Mesenchymal stem cell (in vitro differentiated cells and primary cell): ENCODE measurements at regions not wholly inside any gene's neighbourhood (a gene's known extent, or its start where the extent isn't known, plus 50 kb on each side); places are given as distances from the start of the nearest gene placed in this dataset.

Experiments used
- DNase-seq: peaks from one replicate; pipeline ENCODE4 v3.0.0-alpha.2; 2013
- H2AFZ ChIP-seq: one replicate; pipeline ENCODE4 v1.6.1; 2013; ENCODE audit warnings: low read depth, mild to moderate bottlenecking, control low read depth, inconsistent platforms, low read length, moderate library complexity
- H2AK5ac ChIP-seq: 2 replicates; pipeline ENCODE4 v1.6.1; 2013; ENCODE audit warnings: low read length, moderate library complexity, mild to moderate bottlenecking, inconsistent platforms; ENCODE audit not compliant: severe bottlenecking
- H2BK120ac ChIP-seq: one replicate; pipeline ENCODE4 v1.6.1; 2013; ENCODE audit warnings: low read depth, mild to moderate bottlenecking, inconsistent platforms, low read length, moderate library complexity
- H2BK12ac ChIP-seq, 2 experiments: one replicate each; pipeline ENCODE4 v1.6.1; 2013; ENCODE audit warnings: inconsistent platforms in 2 of 2, low read length in 2 of 2, mild to moderate bottlenecking in 2 of 2, moderate library complexity in 2 of 2, control low read depth in 1 of 2
- H2BK15ac ChIP-seq: one replicate; pipeline ENCODE4 v1.6.1; 2013; ENCODE audit warnings: mild to moderate bottlenecking, low read depth, inconsistent platforms; ENCODE audit not compliant: poor library complexity, severe bottlenecking
- H2BK5ac ChIP-seq: 2 replicates; pipeline ENCODE4 v1.6.1; 2013; ENCODE audit warnings: low read depth, mild to moderate bottlenecking, low read length, control low read depth, inconsistent platforms; ENCODE audit not compliant: poor library complexity, severe bottlenecking
- H3K14ac ChIP-seq, 2 experiments: one replicate each; pipeline ENCODE4 v1.6.1; 2013; ENCODE audit warnings: inconsistent platforms in 2 of 2, low read length in 2 of 2, control low read depth in 1 of 2, mild to moderate bottlenecking in 1 of 2, moderate library complexity in 1 of 2
- H3K18ac ChIP-seq, 2 experiments: one replicate each; pipeline ENCODE4 v1.6.1; 2013; ENCODE audit warnings: inconsistent platforms in 2 of 2, low read length in 2 of 2, control low read depth in 1 of 2, low read depth in 1 of 2, mild to moderate bottlenecking in 1 of 2
- H3K23ac ChIP-seq, 2 experiments: one replicate each; pipeline ENCODE4 v1.6.1; 2013; ENCODE audit warnings: inconsistent platforms in 2 of 2, low read length in 2 of 2, mild to moderate bottlenecking in 2 of 2, moderate library complexity in 2 of 2, control low read depth in 1 of 2
- H3K27ac ChIP-seq: 2 replicates; pipeline ENCODE4 v1.5.1; 2013; ENCODE audit warnings: mild to moderate bottlenecking, moderate library complexity, low read length, control low read depth, inconsistent platforms; ENCODE audit not compliant: poor library complexity, severe bottlenecking
- H3K27me3 ChIP-seq, 2 experiments: 2 replicates each; pipeline versions ENCODE4 v1.6.1 to v1.7.0; 2013; ENCODE audit warnings: low read length in 2 of 2, mild to moderate bottlenecking in 2 of 2, moderate library complexity in 2 of 2, control low read depth in 1 of 2, inconsistent platforms in 1 of 2; ENCODE audit not compliant: control insufficient read depth in 1 of 2, insufficient read depth in 1 of 2
- H3K36me3 ChIP-seq, 2 experiments: 2 replicates each; pipeline versions ENCODE4 v1.6.1 to v1.7.0; 2013; ENCODE audit warnings: low read length in 2 of 2, control low read depth in 1 of 2, inconsistent platforms in 1 of 2, low read depth in 1 of 2, mild to moderate bottlenecking in 1 of 2; ENCODE audit not compliant: insufficient read depth in 2 of 2, control insufficient read depth in 1 of 2
- H3K4ac ChIP-seq, 2 experiments: one replicate each; pipeline ENCODE4 v1.6.1; 2013; ENCODE audit warnings: inconsistent platforms in 2 of 2, low read length in 2 of 2, mild to moderate bottlenecking in 2 of 2, moderate library complexity in 2 of 2, control low read depth in 1 of 2, low read depth in 1 of 2
- H3K4me1 ChIP-seq: 2 replicates; pipeline ENCODE4 v1.6.1; 2013; ENCODE audit warnings: low read depth, low read length, control low read depth; ENCODE audit not compliant: control insufficient read depth, insufficient read depth
- H3K4me2 ChIP-seq: 2 replicates; pipeline ENCODE4 v1.6.1; 2013; ENCODE audit warnings: low read length, mild to moderate bottlenecking, inconsistent platforms; ENCODE audit not compliant: poor library complexity, severe bottlenecking
- H3K4me3 ChIP-seq, 2 experiments: 2 replicates each; pipeline versions ENCODE4 v1.5.1 to v1.7.0; 2013; ENCODE audit warnings: low read length in 2 of 2, mild to moderate bottlenecking in 2 of 2, control low read depth in 1 of 2, low read depth in 1 of 2; ENCODE audit not compliant: insufficient read depth in 1 of 2
- H3K79me1 ChIP-seq: replicated peaks from 2 replicates; pipeline ENCODE4 v1.6.1; 2013; ENCODE audit warnings: mild to moderate bottlenecking, control low read depth, low read length, inconsistent platforms; ENCODE audit not compliant: poor library complexity, severe bottlenecking
- H3K9ac ChIP-seq: 2 replicates; pipeline ENCODE4 v1.7.0; 2013; ENCODE audit warnings: mild to moderate bottlenecking, low read length, moderate library complexity
- H3K9me3 ChIP-seq: 2 replicates; pipeline ENCODE4 v1.7.0; 2013; ENCODE audit warnings: mild to moderate bottlenecking, low read length; ENCODE audit not compliant: control insufficient read depth
- H4K8ac ChIP-seq: one replicate; pipeline ENCODE4 v1.6.1; 2013; ENCODE audit warnings: inconsistent platforms, mild to moderate bottlenecking, low read length, moderate library complexity
- H4K91ac ChIP-seq: one replicate; pipeline ENCODE4 v1.6.1; 2013; ENCODE audit warnings: mild to moderate bottlenecking, low read length, inconsistent platforms
- WGBS: methylation state at CpG from one replicate; pipeline ENCODE4 v1.1.7; 2013; ENCODE audit warnings: mixed read lengths; 5-methylcytosine and 5-hydroxymethylcytosine counted together

DNA sequence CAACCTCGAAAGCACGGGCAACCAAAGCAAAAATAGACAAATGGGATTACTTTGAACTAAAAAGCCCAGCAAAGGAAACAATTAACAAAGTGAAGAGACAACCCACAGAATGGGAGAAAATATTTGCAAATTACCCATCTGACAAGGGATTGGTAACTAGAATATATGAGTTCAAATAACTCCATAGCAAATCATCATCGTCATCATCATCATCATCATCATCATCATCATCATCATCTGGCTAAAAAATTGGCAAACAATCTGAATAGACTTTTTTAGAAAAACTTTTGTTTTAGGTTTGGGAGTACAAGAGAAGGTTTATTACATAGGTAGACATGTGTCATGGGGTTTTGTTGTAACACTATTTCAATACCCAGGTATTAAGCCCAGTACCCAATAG, 1239.3 kb upstream of the FAM98A start:
- H3K18ac ChIP-seq, result no peak overlapping the region
- no peak overlapping the region for H2BK12ac ChIP-seq
- WGBS, result 78% methylated on average over 2 of the region's 3 CpGs
- no peak overlapping the region for H3K23ac ChIP-seq
- no peaks in the 10 kb centered on the region for H3K27me3 ChIP-seq
- no peak overlapping the region for H2BK5ac ChIP-seq
- no peaks in the 10 kb centered on the region for H3K4me1 ChIP-seq
- no peak overlapping the region for H3K14ac ChIP-seq
- no peaks in the 10 kb centered on the region for H3K79me1 ChIP-seq
- H4K91ac ChIP-seq, result no peak overlapping the region
- H4K8ac ChIP-seq, result no peak overlapping the region
- no peaks in the 10 kb centered on the region for H3K36me3 ChIP-seq
- H3K4me3 ChIP-seq, result no peak overlapping the region
- no peak overlapping the region for H2AFZ ChIP-seq
- H3K4ac ChIP-seq, result no peak overlapping the region
- H3K9me3 ChIP-seq, result peaks cover 27% of the 10 kb centered on the region
- H3K9ac ChIP-seq, result no peak overlapping the region
- no peak overlapping the region for H3K4me2 ChIP-seq
- no peak overlapping the region for H2AK5ac ChIP-seq
- no peak overlapping the region for H2BK120ac ChIP-seq
- no peak for DNase-seq
- H2BK15ac ChIP-seq, result no peak overlapping the region
- no peak overlapping the region for H3K27ac ChIP-seq

- Histone ChIP-seq H3K4me2 (no peak overlapping the region), H3K36me3 (no peaks in the 10 kb centered on the region), H3K18ac (no peak overlapping the region), H3K27me3 (no peaks in the 10 kb centered on the region), H3K9ac (no peak overlapping the region), H2BK15ac (no peak overlapping the region), H3K4me1 (no peaks in the 10 kb centered on the region), H3K27ac (no peak overlapping the region), H3K4ac (no peak overlapping the region), H4K91ac (no peak overlapping the region), H3K9me3 (peaks cover 36% of the 10 kb centered on the region), H2BK120ac (no peak overlapping the region), H2AK5ac (no peak overlapping the region), H2BK12ac (no peak overlapping the region), H3K4me3 (no peak overlapping the region), H3K23ac (no peak overlapping the region), H4K8ac (no peak overlapping the region), H2AFZ (no peak overlapping the region), H3K79me1 (no peaks in the 10 kb centered on the region), H2BK5ac (peak overlapping the region; percentile 19), H3K14ac (no peak overlapping the region)
- no CpG with 5 or more reads among the region's 1 CpG for WGBS
- no peak for DNase-seq
Observed at GRCh38 chr2:34836361-34836760, 1237.3 kb upstream of the FAM98A start.

- Histone ChIP-seq H3K79me1 (no peaks in the 10 kb centered on the region), H4K91ac (no peak overlapping the region), H3K4me2 (no peak overlapping the region), H3K36me3 (no peaks in the 10 kb centered on the region), H3K23ac (no peak overlapping the region), H3K9me3 (peaks cover 38% of the 10 kb centered on the region), H3K27ac (no peak overlapping the region), H2AFZ (no peak overlapping the region), H3K4me1 (no peaks in the 10 kb centered on the region), H3K9ac (no peak overlapping the region), H3K4ac (no peak overlapping the region), H3K27me3 (no peaks in the 10 kb centered on the region), H3K14ac (no peak overlapping the region), H3K18ac (no peak overlapping the region), H2BK120ac (no peak overlapping the region), H2BK12ac (no peak overlapping the region), H2BK15ac (no peak overlapping the region), H3K4me3 (no peak overlapping the region), H2AK5ac (no peak overlapping the region), H4K8ac (no peak overlapping the region), H2BK5ac (no peak overlapping the region)
- DNase-seq, result no peak
- 80% methylated on average over 4 of the region's 4 CpGs for WGBS
Observed at GRCh38 chr2:34831096-34831495, 1232.0 kb upstream of the FAM98A start.

- Histone ChIP-seq H3K4me1 (no peaks in the 10 kb centered on the region), H3K14ac (no peak overlapping the region), H3K9ac (no peak overlapping the region), H4K91ac (no peak overlapping the region), H2BK12ac (no peak overlapping the region), H2AK5ac (no peak overlapping the region), H3K23ac (no peak overlapping the region), H3K9me3 (peaks cover 26% of the 10 kb centered on the region), H3K36me3 (no peaks in the 10 kb centered on the region), H4K8ac (no peak overlapping the region), H3K27me3 (no peaks in the 10 kb centered on the region), H2AFZ (no peak overlapping the region), H2BK120ac (no peak overlapping the region), H2BK5ac (no peak overlapping the region), H2BK15ac (no peak overlapping the region), H3K79me1 (no peaks in the 10 kb centered on the region), H3K4me3 (no peak overlapping the region), H3K18ac (no peak overlapping the region), H3K27ac (no peak overlapping the region), H3K4ac (no peak overlapping the region), H3K4me2 (no peak overlapping the region)
- DNase-seq, result no peak
Observed at GRCh38 chr2:34828481-34828880, 1229.4 kb upstream of the FAM98A start.
